ENCODE measurements at regions not wholly inside any gene's neighbourhood (a gene's known extent, or its start where the extent isn't known, plus 50 kb on each side); places are given as distances from the start of the nearest gene placed in this dataset.

DNA sequence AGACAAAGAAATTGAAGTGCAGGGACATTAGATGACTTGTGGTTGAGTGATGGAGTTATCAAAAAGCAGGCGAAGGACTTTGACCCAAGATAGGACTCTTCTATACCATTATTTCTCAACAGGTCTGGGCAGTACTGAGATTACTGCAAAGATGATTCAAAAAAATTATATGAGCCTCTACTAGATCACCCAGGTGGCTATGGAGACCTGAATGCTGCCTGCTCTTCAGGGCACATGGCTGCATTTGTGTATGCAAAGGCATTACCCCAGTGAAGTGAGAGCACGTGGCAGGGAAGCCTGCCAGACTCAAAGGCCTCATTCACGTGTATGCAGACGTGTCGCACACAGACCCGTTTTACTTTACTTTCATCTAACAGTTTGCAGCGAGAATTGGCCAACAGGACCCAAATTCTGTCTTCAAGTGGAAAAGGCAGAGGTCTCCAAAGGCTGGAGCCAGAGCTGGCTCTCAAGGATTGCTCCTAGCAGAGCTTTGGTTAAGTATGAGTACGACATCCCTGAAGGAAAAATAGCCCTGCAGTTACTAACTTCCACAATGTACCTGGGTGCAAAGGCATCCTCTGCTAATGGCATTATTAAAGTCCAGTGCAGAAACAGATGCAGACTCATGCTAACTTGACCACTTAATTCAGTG lies 113.8 kb upstream of the ARMC2 start:
- no peak for DNase-seq (ENCODE audit: low spot score)

DNA sequence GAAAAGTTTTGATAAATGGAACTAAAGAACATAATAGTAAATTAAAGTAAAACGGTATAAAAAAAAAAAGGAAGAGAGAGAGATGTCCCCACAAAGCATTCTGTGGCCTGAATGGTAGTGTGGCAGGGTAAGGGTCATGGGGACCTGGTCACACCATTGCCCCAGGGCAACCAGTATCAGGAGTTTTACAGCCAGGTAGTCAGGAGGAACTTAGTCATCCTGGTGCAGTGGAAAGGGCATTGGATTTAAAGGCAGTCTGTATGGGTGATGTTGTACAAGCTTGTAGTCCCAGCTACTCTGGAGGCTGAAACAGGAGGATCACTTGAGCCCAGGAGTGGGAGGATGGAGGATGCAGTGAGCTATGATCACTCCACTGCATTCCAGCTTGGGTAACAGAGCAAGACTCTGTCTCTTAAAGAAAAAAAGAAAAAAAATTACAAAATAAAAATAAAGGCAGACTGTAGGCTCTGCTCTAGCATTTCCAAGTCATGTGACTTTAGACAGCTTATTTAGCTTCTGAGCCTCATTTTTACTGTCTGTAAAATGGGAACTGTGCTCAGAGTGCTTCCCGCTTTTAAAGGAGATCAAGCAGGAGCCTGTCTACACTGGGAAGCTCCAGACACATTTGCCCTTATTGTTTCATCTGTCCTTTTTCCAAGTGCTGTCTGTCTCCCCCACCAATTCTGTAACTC lies 112.8 kb upstream of the ARMC2 start:
- DNase-seq (ENCODE audit: low spot score), result peak; percentile 71

DNA sequence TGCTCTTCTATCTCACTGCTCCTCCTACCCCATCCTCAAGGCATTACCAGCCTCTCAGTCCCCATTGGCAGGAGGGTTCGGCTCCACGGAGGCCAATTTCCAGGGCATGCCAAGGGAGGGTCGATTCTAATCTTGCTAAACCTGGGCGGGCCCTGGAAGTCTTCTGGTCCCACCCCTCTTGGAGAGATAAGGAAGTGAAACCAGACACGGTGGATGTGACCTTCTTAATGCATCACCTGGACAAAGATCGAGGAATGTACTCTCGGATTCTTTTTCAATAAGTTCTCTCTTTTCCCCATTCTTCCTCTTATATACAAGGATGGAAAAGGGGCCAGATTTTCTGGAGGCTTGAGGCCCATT lies 112.2 kb upstream of the ARMC2 start:
- DNase-seq (ENCODE audit: low spot score), result peak; percentile 30

DNA sequence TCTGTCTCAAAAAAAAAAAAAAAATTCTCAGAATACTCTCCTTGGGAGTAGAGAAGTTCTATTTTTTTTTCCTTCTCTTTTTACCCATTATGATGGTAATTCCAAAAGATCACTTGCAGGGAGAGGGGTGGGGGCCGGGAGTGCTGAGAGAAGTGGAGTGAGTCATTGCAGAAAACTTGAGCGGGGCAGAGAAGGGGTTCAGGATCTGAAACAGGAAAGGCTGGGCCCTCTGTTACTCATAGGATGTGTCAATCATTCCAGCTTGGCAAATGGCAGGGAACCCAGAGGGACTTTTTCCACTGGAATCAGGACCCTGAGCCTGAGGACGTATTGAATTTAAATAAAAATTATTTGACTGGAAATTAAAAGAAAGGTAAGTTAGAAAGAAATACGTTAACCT lies 111.4 kb upstream of the ARMC2 start:
- peak; percentile 88 for DNase-seq (ENCODE audit: low spot score)

DNA sequence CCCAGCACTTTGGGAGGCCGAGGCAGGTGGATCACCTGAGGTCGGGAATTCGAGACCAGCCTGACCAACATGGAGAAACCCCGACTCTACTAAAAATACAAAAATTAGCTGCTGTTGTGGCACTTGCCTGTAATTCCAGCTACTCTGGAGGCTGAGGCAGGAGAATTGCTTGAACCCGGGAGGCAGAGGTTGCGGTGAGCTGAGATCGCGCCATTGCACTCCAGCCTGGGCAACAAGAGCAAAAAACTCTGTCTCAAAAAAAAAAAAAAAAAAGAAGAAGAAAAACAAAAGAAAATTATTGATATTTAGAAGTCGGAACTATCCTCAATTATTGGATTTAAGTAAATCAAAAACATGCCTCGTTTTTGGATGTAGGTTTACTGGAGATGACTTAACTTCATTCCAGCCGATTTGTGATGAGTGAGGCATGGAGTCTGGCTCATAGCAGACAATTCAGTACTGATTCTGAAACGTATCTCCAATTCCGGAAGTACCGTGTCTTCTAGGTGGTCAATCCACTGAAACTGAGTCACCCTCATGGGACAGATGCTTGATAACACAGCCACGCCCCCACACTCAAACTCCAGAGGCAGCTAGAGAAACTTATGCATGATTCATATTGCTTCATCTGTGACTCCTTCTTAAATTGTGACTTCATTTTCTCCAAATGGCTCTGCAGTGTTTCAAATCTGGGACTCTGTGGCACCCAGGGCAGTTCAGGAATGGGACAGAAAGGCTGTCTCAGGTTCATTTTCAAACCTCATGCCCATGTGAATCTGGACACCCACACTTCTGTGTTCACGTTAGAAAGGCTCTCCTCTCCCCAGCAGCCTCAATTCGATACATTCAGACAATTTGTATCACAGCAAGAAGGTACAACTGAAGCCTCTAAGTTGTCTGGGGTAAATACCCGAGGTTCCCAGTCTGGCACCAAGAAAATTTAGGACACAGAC lies 110.4 kb upstream of the ARMC2 start:
- DNase-seq (ENCODE audit: low spot score), result peak; percentile 94

DNA sequence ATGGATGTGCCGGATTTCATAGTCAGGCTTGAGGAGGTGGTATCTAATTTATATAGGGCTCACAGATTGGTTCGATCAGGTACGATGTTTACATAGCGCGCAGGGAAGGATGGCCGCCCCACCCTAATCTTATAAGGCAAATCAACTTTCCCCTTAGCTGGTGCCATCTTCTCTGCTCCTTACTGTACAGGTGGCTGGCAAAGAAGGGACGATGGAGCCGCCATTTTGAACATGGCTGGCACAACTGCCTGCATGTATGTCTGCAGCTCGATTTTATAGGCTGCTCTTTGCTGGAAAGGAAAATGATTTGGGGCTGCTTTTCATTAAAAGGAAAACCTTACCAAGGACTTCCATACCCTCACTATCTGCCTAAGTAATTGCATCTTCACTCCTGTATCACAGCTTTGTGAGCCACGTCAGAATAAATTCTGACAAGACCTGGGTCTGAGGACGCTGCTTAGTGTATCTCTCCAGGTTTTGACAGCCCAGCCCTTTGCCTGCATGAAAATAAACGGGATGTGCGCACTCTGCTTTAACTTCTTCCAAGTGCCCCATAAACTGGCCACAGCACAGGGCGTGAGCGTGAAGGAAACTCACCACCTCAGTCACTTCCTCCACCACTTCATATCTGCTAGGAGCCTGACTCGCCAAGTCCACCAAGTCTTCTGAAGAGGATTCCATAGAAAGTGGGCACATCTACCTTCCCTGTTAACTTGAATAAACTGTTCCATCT lies 109.4 kb upstream of the ARMC2 start:
- no peak for DNase-seq (ENCODE audit: low spot score)

DNA sequence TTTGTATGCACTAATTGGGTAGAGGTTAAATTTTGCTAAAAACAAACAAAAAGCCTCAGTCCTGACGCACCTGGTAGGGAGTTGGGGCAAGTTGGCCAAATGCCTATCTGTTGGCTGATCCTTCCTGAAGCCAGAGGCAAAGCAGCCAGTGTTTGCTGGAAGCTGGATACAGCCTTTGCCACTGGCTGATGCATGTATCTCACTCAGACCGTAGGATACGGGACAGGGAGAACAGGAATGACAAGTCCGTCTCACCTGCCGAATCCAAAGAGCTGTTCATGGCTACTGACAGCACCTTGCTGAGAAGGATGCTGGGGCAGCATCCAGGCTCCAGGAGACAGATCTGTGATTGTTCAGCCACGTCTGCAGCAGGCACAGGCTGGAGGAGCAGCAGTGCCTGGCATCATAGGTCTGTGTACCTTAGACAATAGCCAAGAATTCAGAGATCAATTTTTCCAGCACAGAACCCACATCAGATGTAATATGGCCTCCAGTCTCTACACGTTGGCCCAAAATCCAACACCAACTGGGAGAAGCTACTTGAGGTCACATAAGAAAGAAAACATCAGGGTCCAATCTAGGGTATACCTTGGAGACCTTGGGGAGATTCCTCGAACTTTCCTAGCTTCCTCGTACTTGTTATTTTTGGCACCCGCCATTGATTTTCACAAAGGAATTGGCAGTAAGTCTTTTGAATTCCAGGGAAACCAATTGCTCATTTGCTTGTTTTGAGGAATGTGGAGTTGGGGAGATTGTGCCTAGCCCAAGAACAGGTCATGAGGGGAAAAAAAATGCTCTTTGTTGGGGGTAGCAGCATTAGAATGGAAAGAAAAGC lies 108.5 kb upstream of the ARMC2 start:
- DNase-seq (ENCODE audit: low spot score), result peak; percentile 42

DNA sequence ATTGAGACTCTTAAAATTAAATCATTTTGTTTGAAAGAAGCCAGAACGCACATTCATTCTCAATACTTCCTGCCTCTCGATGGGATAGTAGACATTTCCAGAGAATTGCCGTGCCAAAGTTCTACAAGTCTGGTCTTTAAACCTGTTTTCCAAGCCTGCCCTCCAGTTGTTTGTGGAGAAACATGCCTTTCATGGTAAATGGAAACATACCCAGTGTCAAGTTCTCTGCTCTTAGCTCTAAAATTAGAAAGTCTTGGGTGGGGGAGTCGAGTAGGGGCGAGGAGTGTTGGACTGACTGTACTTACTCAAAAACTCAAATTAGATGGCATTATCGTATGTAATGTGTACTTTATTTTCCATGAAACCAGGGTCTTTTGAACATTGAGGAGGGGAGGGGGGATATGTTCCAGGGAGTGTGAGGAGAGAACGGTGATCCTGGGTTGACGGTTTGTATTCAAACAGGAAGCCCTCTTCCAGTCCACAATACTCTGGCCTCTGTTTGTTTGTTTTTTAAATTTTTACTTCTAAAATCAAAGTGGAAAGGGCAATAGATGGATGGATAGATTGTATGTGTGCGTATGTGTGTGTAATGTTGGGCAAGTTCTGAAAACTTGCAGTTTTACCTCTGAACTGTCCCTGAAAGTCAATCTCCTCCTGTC lies 106.8 kb upstream of the ARMC2 start:
- DNase-seq (ENCODE audit: low spot score), result no peak

DNA sequence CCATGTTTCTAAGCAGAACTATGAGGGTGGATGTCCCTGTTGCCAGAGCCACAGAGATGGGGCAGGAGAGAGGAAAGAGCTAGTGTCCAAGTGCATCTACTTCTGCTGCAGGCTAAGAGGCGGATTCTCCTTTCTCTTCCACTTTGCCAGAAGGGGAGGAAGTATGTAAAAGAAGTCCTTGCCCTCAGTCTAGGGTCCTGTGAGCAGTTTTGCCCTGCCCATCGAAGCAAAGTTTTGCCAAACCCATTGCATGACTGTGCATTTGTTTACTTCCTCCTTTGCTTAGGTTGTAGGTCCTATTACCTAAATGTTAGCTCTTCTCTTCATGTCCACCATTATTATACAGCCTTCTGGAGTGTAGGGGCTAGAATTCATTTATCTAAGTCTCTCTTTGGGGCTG lies 106.2 kb upstream of the ARMC2 start:
- DNase-seq (ENCODE audit: low spot score), result peak; percentile 36

DNA sequence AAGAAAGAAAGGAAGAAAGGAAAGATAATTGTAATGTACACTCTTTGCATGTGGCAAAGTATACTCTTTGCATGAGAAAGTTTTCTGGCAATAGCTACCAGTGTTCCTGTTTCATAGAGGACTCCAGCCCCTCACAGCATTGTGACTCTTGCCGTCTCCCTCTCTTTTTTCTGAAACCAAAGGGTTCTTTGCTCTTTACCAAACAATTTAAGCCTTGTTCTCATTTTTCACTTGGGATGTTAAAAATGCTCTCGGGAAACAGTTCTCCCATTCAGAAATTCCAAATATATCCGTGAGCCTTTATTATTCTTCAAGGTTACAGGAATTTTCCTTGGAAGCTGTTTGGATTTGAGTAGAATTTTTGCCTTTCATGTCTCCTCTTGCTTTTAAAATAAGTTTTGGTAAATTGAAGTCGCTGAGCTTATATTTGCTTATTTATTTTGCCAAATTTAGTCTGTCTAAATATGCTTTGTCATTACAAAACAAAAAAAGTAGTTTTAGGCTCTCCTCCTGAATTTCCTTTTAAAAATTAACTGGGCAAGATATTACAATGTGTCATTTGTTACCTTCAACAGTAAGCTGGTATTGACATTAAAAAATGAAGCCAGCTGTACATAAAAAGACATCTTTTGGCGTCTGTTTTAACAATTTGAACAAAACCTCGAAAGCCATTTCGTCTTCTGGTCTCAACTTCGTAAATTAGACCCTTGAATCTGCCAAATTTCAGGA lies 103.8 kb upstream of the ARMC2 start:
- DNase-seq (ENCODE audit: low spot score), result no peak

DNA sequence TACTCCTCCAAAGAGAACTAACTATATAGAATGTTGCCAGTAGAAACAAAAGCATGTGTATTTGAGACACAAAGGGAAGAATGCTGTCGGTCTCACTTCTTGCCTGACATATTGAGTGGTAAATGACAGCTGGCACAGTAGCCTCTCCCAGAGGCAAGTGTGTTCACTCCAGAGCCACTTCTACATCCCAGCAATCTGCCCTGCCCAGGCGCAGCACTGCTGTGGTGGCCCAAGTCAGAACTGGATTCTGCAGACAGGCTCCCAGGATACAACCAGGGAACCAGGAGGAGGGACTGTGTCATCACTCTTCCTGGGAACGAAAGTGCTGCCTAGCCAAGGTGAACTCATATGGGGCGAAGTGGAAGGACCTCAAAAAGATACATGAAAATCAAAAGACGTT lies 103.2 kb upstream of the ARMC2 start:
- DNase-seq (ENCODE audit: low spot score), result no peak

DNA sequence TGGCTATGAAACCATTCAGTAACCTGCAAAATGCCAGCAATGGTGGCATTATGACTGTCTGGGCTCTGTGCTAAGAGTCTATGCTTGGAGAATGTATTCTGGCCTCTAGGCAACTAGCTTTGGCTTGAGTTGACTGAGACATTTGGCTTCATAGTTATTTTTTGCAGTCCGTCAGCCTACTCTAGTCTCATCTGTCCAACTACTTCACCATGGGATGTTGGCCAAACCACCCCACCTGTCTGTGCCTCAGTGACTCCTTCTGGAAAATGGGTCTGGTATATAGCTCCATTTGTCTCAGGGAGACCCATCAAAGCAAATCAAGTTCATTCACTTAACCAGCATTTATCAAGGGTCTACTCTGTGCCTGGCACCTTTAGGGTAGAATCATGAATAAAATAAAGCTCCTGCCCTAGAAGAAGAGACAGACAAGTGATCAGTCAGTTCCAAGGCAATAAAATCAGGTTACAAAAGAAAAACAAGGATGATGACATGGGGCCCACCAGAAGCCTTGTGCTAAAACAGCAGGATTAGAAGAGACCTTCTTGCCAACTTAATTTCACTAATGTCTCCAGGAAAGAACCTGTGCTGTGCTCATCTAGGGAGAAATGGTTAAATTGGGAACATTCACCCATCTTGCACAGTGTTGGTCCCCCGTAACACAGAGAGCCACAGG lies 102.4 kb upstream of the ARMC2 start:
- DNase-seq (ENCODE audit: low spot score), result no peak

DNA sequence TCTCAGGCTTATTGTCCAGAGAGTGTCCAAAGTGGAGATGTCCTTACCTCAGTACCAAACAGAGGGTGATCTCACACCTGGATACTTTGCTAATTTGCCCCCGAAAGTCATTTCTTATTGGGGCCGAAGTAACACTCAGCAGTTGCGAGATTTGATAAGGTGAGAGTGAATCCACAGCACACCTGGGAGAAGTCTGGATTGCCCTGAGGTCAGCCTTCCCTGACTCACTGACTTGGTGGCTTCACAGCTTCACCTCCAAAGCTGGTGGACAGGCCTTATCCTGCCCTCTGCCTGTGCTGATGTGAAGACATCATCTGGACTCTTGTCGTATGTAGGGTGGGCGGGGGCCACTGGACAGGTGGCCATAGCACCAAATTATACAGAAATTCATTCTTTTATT lies 101.9 kb upstream of the ARMC2 start:
- no peak for DNase-seq (ENCODE audit: low spot score)

DNA sequence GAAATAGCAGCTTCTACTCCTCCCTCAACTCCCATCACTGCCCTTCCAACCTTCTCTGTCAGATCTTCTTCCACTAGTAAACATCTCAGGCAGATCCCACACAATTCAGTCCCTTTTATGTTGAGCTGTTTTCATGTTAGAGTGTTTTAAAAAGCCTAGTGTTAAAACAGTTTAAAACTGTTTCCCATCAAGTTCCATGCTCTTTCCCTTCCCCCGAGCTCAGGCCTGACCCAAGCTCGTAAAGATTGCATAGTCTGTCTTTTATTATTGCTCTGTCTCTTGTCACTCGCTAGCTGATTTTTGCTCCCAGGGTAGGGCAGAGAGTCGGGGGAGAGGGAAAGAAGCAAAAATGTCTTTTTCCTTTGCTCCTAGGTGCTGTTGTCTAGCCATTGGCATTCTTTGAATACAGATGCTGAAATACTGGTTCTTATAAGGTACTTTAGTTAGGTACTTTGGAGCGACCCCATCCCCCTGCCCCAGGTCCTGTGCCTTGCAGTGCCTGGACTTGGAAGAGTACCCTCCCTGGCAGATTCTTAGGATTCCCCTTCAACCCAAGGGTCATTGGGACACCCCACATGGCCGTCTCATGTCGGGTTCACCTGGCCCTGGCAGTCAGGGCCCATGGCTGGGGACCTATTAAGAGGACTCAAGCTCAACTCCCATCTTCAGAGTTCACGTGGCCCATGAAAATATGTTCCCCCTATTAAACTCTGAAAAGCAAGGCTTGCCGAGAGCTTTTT lies 101.2 kb upstream of the ARMC2 start:
- no peak for DNase-seq (ENCODE audit: low spot score)

DNA sequence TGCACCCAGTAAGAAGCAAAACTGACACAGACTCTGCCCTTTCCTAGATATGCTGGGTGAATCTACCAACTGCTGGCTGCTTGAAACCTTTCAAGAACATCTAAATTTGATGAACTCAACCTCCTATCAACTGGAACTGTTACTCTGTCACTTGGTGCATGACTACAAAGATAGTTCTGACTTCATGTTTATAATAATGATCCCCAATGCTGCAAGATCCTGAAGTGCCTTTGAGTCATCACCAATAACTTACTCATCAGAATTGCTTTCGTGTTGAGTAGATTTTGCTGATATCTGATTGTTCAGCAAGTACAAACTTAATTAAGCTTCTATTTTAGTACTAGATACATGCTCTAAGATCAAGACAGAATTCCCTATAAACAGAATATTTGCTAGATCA lies 100.2 kb upstream of the ARMC2 start:
- peak; percentile 71 for DNase-seq (ENCODE audit: low spot score)

DNA sequence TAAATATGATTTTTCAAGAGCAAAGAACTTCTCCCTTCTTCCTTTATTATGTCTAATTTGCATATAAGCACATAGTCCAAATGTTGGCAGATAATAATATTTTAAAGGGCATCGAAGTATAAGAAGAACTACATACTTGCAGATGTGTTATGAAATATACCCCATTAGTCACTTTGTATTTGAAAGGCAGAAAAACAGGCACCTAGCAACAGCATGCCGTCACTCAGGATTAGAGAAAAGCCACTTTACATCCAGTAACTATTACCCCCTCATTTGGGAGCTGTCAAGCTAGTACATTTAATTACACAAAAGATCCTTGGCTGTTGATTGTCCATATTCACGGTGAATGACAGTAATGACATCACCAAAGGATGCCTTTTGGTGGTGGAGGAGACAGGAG lies 99.3 kb upstream of the ARMC2 start:
- no peak for DNase-seq (ENCODE audit: low spot score)

DNA sequence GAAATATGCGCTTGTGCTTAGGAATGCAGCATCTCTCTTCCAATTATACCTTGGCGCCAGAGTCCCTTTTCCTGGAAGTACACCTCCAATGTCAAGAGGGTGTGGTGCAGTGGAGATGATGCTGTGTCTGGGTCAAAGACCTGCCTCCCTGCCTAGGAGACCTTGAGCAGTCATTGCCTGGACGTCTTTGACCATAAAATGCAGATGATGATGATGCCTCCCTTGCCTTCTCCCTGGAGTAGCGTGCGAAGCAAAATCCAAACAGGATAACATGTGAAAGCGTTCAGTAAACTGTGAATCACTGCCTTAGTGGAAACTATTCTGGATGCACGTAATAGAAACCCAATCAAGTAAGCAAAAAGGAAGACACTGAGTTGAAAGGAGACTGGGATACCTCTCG lies 97.4 kb upstream of the ARMC2 start:
- no peak for DNase-seq (ENCODE audit: low spot score)

DNA sequence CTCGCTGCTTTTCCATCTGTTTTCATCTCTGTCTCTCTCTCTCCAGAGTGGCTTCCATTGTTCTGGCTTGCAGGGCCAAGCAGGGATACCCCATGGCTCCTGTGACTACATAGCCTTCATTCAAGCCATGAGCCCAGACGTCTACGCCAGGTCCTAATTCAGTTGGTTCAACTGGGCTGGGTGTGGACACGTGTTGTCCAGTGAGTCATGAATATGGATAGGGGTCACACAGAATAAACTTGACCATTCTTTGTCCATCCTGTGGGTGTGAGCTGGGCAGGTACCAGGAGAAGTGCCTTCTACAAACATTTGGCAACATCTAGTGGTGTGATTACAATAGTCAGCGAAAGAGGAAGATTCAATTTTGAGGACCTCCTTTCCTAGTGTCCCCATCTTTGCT lies 96.9 kb upstream of the ARMC2 start:
- no peak for DNase-seq (ENCODE audit: low spot score)
